ENCODE measurements at regions not wholly inside any gene's neighbourhood (a gene's known extent, or its start where the extent isn't known, plus 50 kb on each side); places are given as distances from the start of the nearest gene placed in this dataset.

GRCh38 chr10:128516180-128516579, 390.0 kb upstream of the MKI67 start:
- TF ChIP-seq CTCF (IDR thresholded peaks at IDR 0.05) (no peak), POLR2A (IDR thresholded peaks at IDR 0.05) (no peak)
